ENCODE measurements at regions not wholly inside any gene's neighbourhood (a gene's known extent, or its start where the extent isn't known, plus 50 kb on each side); places are given as distances from the start of the nearest gene placed in this dataset.

DNA sequence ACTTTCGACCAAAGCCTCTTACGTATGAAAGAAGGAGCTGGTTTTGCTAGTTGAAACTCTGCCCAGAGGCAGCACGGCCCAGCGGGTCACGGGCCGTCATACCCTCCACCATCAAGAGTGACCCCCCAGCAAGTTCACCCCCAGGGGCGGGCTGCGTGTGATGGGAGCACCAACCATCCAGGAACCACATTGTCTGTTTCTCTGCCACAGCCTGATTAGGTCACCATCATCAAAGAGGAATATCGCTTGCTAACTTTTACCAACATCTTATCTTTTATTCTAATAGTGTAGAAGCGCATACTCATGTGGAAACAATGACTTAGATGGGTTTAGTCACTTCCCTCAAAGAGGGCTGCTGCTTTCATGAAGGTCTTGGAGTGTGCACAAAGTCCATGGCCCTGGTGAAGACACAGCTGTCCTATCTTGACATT is 116.6 kb upstream of the SMIM21 start:
- no peak for DNase-seq (ENCODE audit: low read depth in 2 of 2)

DNA sequence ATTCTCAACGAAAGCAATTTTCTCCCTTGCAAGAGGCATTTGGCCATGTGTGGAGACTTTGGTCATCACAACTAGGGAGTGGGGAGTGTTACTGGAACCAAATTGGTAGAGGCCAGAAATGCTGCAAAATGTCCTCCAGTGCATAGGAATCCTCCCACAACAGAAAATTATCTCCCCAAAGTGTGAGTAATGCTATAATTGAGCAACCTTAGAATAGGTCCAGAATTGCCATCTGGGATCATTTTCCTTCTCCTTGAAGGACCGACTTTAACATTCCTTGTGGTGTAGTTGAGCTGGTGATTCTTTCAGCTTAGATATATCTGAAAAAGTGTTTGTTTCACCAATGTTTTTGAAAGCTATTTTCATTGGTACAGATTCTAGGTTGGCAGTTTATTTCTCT is 111.2 kb upstream of the SMIM21 start:
- DNase-seq (ENCODE audit: low read depth in 2 of 2): no peak

DNA sequence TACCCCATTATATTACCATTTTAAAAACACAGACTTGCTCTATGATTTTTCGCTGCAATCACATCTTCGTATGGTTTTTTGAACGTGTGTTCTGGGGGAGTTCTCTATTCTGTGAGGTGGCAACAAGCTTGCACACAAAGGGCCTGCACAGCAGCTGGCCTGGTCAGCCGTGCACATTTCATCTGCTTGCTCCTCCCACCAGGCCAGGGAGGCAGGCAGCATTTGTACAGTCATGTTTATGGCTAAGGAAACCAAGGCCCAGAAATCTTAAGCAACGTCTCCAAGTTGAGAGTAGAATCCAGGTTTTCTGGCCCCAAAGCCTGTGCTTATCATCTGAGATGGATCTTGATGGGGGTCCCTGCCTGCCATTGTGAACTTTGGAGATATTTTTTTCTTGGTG is 106.4 kb upstream of the SMIM21 start:
- DNase-seq (ENCODE audit: low read depth in 2 of 2): no peak

DNA sequence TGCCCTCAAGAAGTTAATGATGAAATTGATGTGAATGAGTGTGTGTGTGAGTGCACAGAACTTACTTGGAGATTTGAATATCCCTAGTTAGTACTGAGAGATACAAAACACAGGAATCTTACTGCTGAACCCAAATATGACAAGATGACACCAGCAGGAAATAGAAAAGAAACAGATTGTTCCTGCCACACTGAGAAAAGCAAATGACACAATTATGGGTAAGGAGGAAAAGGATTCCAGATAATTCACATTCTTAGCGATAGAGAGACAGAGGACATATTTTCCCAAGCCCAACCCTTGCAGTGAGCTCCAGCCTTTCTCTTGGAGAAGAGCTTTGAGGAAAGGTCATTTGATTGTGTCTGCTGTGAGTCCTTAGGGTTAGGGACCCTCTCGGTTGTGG is 105.7 kb upstream of the SMIM21 start:
- no peak for DNase-seq (ENCODE audit: low read depth in 2 of 2)

DNA sequence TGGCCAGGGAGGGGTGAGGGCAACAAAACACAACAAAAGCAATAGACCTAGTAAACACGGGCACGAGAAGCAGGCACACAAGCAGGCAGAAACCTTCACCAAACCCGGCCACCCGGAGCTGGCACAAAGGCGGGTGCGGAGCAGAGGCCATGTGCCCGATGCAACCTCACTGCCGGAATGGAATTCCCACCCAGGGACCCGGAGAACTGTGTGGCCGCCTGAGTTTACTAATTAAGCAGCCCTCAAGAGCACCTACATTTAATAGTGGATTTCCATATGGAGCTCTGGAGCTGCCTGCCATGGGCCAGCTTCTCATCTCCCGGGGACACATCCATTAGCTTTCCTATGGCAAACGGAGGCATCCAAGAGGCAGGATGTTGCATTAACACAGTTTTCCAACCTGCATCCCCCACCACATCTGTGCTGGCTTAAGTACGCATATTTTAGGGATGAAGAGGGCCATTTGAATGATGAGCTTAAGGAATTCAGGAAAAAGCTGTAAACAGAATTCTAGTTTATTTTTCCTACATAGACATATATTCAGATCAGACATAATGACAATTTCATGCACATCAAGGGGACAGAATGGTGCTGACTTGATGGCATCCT is 104.5 kb upstream of the SMIM21 start:
- no peak for DNase-seq (ENCODE audit: low read depth in 2 of 2)

DNA sequence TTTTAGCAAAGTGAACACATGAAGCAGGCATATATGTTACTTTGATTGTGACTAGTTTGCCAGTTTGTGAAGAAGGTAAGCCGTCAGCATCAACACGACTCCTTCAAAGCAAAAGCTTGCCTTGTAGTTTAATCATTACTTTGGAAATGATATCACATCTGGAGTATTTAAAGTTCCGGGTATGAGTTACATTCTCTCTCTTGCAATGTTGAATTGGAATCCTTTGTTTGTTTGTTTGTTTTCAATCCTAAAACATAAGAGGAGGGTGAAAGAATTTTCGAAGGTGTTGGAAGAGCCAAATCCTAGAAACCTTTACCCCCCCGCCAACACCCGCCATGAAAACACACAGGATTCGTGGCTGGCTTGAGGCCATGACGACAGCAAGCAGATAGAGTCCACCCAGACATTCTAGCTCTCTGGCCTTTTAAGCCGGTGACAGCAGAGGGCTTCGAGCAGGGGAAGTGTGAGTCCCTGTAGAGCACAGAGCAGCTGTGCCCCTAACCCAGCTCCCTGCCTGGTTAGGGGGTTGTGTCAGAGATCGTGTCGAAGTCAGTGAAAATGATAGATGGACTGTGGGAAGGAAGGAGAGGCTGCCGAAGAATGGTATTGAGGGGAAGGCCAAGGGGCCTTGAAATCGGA is 103.8 kb upstream of the SMIM21 start:
- no peak for DNase-seq (ENCODE audit: low read depth in 2 of 2)

DNA sequence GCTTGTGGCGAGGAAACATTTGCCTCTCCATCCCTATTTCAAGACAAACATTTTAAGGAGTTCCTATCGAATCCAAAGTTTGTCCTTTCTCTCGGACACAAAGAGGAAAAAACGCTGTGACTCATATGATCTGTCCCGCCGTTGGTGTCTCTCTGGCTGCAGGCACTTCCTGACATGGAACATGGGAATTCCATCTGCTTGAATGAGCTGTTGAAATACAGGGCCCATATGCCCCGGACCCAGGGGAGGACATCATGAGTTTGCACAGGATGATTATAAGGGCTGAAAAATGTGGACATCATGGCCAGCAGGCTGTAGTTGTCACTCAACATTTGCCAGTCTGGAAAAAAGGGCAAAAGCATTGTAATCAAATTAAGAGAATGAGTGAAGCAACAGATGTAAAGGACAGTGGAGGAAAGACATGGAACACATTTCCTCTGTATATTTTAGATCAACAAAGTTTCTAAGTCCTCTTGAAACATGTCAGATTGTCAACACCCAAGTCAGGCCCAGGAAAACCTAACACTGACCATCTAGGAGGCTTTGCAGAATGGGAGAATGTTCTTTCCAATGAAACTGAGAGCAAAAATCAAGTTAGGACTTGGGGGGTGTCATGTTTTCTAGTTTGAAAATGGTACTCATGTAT is 103.2 kb upstream of the SMIM21 start:
- no peak for DNase-seq (ENCODE audit: low read depth in 2 of 2)

DNA sequence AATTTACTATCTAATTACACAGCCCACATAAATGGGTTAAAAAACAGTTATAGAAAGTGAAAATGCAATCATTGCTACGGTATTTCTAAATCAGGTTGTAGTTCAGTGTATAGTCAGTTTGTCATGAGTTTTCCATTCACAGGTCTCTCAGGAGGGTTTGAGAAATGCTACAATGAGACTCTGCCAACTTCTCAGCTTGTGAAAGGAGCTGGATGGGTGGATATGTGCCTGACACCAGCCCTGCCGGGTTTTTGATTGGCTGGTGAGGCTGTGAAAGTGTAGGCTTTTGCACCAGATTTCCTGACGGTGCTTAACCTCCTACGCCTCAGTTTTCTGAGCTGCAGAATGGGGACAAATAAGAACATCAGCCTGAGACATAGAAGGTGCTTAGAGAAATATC is 102.6 kb upstream of the SMIM21 start:
- no peak for DNase-seq (ENCODE audit: low read depth in 2 of 2)

DNA sequence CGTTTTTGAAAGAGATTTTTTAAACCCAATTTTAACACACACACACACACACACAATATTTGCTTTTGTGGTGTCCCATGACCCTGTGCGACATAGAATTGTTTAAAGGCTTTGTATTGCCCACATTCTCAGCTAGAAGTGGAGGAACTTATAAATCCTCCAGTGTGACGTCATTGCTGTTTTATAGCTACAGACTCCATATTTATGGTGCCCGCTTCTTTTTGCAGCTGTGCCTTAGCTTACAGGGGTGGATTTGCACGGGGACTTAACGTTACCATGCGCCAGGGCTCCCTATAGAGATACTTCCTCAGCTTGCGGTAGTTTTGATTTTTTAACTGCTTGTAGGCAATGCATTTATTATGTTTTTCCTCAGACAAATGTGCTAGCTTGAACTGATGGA is 101.9 kb upstream of the SMIM21 start:
- no peak for DNase-seq (ENCODE audit: low read depth in 2 of 2)

DNA sequence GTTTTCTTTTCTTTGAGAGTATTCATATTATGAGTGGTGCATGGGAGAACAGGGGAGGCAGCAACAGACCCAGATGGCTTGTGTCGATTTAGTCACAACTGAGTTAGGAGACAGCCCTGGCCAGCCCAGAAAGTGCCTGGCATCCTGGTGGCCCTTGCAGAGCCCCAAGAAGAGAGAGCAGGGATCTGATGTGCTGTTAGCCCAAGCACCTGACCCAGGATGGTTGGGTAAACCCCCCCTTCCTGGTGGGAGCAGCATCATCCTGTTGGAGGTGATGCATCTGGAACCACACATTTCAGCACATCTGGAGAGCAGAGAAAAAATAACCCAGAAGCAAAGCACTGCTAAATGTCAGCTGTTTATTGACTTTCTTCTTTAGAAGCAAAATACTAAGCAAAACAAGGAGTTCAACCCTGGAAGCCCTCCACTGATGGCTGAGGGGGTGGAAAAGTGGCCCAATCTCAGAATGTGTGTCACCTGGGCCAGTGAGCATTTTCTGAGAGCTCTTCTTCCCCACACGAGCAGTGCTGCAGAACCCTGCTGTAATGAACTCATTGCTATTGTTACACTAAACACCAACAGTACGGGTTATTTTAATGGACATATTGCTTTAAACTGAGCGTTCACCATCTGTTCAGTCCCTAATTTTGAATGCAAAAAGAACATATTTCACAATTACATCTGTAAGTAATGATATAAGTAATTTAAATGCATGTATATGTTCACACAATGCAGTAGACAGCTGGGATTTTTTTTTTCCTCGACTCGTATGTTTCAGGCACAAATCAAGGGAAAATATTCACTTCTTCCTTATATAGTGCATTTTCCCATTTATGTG is 100.6 kb upstream of the SMIM21 start:
- DNase-seq (ENCODE audit: low read depth in 2 of 2): no peak

DNA sequence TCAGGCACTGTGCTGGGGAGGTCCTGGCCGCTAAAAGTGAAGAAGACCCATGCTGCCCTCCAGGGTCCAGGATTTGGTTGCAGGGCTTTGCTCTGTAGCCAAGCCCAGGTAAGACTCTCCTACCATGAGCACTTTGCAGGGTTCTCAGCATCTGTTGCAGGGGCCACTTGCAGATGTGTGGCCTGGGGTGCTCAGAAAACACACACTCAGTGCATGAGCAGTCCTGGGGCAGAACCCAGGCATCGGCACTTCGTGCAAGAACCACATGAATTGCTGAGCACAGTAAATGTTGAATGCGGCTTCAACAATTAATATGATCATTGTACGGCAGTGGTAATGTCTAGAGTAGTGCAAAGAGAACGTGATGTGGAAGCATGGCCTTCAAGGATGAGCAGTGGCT is 98.5 kb upstream of the SMIM21 start:
- no peak for DNase-seq (ENCODE audit: low read depth in 2 of 2)

DNA sequence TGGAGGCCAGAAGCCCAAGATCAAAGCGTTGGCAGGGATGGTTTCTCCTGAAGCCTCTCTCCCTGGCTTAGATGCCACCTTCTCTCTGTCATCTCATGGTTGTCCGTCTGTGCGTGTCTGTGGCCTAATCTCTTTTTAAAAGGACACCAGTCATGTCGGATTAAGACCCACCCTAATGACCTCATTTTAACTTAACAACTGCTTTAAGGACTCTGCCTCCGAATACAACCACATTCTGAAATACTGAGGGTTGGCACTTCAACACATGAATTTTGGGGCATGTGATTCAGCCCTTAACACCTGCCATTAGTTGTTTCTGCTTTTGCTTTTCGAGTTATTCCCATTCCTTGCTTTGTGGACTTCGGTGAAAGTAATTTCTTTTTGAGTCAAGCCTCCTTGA is 97.8 kb upstream of the SMIM21 start:
- no peak for DNase-seq (ENCODE audit: low read depth in 2 of 2)

DNA sequence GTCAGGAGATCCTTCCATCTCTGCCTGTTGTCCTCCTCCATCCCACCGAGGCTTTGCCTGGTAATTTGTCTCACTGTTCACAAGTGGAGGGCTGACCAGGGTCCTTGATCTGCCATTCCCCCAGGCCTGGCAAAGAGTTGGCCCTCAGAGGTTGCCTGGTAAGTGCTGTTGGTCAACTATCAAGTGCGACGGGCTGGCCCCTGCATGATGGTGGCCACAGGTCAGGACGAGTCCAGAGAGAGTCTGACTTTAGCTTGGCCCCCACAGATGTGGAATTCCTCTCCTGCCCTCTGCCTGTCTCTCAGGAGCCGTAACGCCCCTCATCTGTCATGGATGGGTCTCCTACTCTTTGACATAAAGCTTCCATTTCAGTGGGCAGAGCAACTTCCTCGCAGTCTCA is 97.3 kb upstream of the SMIM21 start:
- no peak for DNase-seq (ENCODE audit: low read depth in 2 of 2)

DNA sequence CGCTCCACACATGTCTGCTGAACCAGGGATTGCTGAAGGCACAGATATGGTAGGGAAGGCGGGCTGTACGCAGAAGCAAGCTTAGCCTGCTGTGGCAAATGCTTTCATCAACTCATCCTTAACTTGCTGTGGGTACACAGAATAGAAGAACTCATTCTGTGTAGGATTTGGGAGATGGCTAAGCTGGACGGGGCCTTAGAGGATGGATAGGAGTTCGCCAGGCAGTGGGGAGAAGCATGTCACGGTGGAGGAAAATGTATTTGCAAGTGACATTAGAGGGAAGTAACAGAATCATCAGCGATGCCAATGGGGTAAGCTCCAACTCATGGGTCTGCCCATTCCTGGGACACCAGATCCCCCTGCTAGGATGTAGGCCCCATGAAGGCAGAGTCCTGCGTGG is 96.7 kb upstream of the SMIM21 start:
- no peak for DNase-seq (ENCODE audit: low read depth in 2 of 2)

DNA sequence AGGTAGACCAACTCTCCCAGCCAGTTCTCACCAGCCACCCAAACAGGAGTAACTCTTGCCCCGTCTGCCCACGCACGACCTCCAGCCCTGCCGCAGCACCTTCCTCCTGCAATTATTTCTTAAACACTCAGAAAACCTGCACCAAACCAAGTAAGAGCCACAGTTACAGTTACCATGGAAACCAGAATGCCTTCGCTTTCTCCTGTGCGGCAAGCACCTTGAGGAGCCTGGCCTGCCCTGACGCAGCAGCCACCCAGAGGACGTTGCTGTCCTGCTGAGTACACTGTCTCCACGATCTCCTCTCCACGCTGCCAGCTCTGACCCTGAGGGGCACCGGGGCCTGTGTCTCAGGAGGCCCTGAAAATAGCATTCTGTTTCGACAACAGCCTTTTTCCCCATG is 94.3 kb upstream of the SMIM21 start:
- DNase-seq (ENCODE audit: low read depth in 2 of 2): no peak

DNA sequence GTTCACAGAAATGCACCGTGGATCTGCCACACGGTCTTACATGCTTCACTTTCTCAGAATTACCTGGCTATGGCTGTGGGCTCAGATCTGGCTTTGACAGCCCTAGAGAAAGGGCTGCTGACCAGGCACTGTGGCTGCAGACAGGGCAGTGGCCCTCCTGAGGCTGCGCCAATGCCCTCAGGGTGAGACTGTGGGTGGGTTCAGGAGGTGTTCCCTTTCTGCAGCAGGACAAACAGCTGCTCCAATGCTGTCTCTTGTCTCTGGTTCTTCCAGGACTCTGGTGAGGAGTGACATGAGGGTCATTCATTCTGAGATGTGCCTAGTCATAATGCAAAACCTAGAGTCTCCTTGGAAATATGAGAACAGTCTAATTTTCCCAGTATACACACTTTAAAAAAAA is 90.5 kb upstream of the SMIM21 start:
- no peak for DNase-seq (ENCODE audit: low read depth in 2 of 2)

DNA sequence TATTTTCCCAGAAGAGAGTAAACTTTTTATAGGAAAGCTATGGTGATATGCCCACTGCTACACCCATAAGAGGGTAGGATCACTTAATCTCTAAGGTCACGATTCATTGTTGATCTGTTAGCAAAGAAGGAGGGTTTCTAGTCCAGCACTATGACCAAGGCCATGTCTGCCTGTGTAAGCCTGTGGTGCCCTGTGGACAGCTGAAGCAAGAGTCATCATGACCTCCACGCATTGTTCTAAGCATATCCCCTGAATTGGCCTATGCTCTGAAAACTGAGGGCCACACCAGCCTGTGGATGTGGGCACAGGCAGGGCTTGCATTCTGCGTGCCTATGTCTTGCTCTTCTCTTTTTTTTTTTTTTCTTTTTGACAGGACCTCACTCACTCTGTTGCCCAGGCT is 89.8 kb upstream of the SMIM21 start:
- DNase-seq (ENCODE audit: low read depth in 2 of 2): no peak

DNA sequence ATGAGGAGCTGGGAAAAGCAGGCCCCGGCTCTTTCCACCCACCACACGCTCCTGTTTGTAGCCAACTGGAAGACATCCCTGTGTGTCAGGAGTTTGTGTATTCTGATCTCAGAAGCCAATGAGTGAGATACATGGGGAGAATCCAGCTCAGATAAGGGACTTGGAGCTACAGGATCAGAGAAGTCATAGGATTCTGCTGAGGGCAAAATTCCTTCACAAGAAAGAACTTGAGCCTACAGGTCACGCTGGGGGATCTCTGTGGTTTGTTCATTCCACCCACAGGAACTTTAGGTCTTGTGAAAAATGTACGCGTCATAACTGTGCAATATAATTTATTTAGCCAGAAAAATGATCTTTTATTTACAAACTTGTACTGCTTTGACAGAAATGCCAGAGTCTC is 80.1 kb upstream of the SMIM21 start:
- no peak for DNase-seq (ENCODE audit: low read depth in 2 of 2)

DNA sequence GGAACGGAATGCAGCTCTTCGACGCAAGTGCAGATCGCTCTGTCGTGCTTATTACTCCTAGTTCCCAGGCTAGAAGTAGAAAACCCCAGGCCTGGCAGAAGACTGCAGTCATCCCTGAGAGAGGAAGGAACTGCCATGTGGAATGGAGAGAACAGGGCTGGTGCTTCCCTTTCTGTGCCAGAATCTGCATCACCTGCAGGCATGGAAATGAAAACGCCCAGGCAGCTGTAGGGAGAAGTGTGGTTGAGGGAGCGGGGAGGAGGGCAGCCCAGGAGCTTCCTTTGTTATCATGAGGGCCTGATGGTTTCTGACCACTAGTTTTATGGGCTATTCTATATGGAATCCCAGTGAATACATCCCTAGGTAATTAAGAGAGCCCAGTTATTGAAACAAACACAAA is 79.4 kb upstream of the SMIM21 start:
- DNase-seq (ENCODE audit: low read depth in 2 of 2): no peak

DNA sequence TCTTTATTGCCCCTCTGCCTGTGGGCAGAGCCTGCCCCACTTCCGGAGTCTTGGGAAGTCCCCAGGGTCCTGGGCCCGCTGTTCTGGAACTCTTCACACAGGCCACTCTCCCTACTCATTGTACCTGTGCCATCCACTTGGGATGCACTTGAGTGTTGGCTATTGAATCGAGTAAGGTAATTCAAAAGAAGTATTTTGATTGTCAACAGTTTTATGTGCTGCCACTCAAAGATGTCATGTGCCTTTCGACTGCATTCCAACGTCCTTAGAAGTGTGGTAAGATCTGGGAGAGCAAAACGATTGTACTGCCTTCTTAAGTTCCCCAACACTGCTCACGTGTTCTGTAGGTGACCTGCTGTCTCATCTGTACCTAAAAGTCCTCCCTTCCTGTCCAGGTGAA is 77.0 kb upstream of the SMIM21 start:
- DNase-seq (ENCODE audit: low read depth in 2 of 2): no peak

DNA sequence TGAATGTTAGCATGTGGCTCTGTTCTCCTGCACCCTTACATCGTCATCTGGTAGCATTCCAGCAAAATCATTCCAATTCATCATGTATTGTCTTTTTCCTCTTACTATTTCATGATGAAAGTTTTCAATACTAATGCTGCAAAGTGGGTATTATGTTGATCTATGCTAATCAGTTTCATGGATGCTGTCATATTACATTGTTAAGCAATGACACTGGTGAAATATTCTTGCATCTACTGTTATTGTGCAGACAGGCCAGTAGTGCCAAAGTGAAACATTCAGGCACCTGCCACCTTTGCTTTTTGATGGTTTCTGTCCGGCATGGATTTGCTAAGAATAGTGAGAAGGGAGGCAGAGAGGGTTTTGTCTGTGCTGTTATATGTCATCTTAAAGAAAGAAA is 76.1 kb upstream of the SMIM21 start:
- DNase-seq (ENCODE audit: low read depth in 2 of 2): no peak

DNA sequence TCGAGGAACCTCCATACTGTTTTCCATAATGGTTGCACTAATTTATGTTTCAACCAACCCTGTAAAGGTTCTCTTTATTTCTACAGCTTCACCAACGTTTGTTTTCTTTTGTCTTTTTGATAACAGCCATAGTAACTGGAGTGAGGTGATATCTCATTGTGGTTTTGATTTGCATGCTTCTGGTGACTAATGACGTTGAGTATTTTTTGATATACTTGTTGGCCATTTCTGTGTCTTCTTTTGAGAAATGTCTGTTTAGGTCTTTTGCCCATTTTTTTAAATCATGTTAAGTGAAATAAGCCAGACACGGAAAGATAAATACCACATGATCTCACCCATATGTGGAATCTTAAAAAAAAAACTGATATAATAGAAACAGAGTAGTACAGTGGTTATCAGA is 74.8 kb upstream of the SMIM21 start:
- DNase-seq (ENCODE audit: low read depth in 2 of 2): no peak

DNA sequence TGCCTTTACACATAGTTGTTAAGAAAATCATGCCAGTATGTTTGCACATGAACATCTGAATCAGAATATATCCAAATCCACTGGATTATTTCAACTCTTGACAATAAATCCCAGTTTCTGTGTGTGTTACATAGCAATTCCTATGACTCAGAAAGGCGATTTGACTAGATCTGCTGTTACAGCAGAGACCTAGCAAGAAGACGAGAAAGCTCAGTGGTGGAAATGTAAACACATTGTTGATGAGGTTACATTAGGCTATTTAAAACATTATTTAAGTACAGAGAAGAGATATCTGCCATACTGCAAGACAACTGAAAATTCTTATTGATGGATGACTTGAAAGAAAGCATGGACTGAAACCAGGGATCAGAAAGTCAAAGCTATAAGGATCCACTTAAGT is 73.0 kb upstream of the SMIM21 start:
- DNase-seq (ENCODE audit: low read depth in 2 of 2): no peak

Measured in stimulated activated CD4-positive, alpha-beta T cell treated with anti-CD3 and anti-CD28 coated beads, Interleukin-15, amount 100 ng/mL, for 48 hours (primary cell).